Osteoblast (primary cell): ENCODE measurements at regions not wholly inside any gene's neighbourhood (a gene's known extent, or its start where the extent isn't known, plus 50 kb on each side); places are given as distances from the start of the nearest gene placed in this dataset.
"Not testable (repeated sequence)": the region's sequence is repeated elsewhere in the genome, so short reads cannot be mapped to it uniquely, and the experiment has no call there.

Experiments used
- DNase-seq: peaks from one replicate; pipeline ENCODE4 v3.0.0; 2011; ENCODE audit warnings: low spot score, mixed read lengths; ENCODE audit not compliant: insufficient read length; ENCODE audit errors: missing footprints
- H2AFZ ChIP-seq: 2 replicates; pipeline ENCODE4 v1.6.0; 2011; ENCODE audit warnings: mild to moderate bottlenecking, low read length
- H3K27ac ChIP-seq: 2 replicates; pipeline ENCODE4 v1.5.1; 2011; ENCODE audit warnings: mild to moderate bottlenecking, low read depth, low read length, moderate library complexity
- H3K27me3 ChIP-seq: 2 replicates; pipeline ENCODE4 v1.6.0; 2012; ENCODE audit warnings: mild to moderate bottlenecking, control low read depth, inconsistent platforms, low read length, moderate library complexity; ENCODE audit not compliant: insufficient read depth
- H3K36me3 ChIP-seq: 2 replicates; pipeline ENCODE4 v1.5.1; 2011; ENCODE audit warnings: mild to moderate bottlenecking, low read length, control low read depth, moderate library complexity; ENCODE audit not compliant: insufficient read depth
- H3K4me1 ChIP-seq: 2 replicates; pipeline ENCODE4 v1.5.1; 2011; ENCODE audit warnings: mild to moderate bottlenecking, low read length, control low read depth, moderate library complexity; ENCODE audit not compliant: insufficient read depth
- H3K4me2 ChIP-seq: 2 replicates; pipeline ENCODE4 v1.6.0; 2011; ENCODE audit warnings: mild to moderate bottlenecking, low read length; ENCODE audit not compliant: insufficient read depth
- H3K4me3 ChIP-seq: fragments of 200-600 bp; sonication (generic); 3 replicates; pipeline ENCODE4 v1.5.1; 2012; ENCODE audit warnings: mild to moderate bottlenecking, low read length, inconsistent platforms; ENCODE audit not compliant: insufficient read depth
- H3K79me2 ChIP-seq: 2 replicates; pipeline ENCODE4 v1.6.0; 2012; ENCODE audit warnings: mild to moderate bottlenecking, low read length, control low read depth, inconsistent platforms; ENCODE audit not compliant: insufficient read depth
- H3K9me3 ChIP-seq: 2 replicates; pipeline ENCODE4 v1.5.1; 2011; ENCODE audit warnings: low read depth, low read length, control low read depth
- H4K20me1 ChIP-seq: 2 replicates; pipeline ENCODE4 v1.6.0; 2012; ENCODE audit warnings: mild to moderate bottlenecking, low read length, control low read depth; ENCODE audit not compliant: insufficient read depth
- CTCF ChIP-seq: IDR thresholded peaks from 2 replicates; pipeline ENCODE4 v1.5.1; 2011; ENCODE audit warnings: mild to moderate bottlenecking, low read depth, low read length, moderate library complexity; ENCODE audit errors: extremely low read depth

- no peaks in the 10 kb centered on the region for H3K4me1 ChIP-seq
- no peaks in the 10 kb centered on the region for H4K20me1 ChIP-seq
- H3K27me3 ChIP-seq: no peaks in the 10 kb centered on the region
- DNase-seq: no peak
- no peaks in the 10 kb centered on the region for H3K36me3 ChIP-seq
- H3K9me3 ChIP-seq: no peaks in the 10 kb centered on the region
- no peak for TF ChIP-seq CTCF
- H3K4me3 ChIP-seq: no peak overlapping the region
- no peak overlapping the region for H2AFZ ChIP-seq
- H3K4me2 ChIP-seq: no peak overlapping the region
- H3K79me2 ChIP-seq: no peaks in the 10 kb centered on the region
- no peak overlapping the region for H3K27ac ChIP-seq
These were observed 174.6 kb downstream of the FAM174A start for GRCh38 chr5:100709771-100710170.

GRCh38 chr5:100714780-100715179 lies 179.6 kb downstream of the FAM174A start:
- not testable (repeated sequence) for H3K27me3 ChIP-seq, H3K4me2 ChIP-seq, H3K27ac ChIP-seq, DNase-seq, H3K9me3 ChIP-seq, H3K79me2 ChIP-seq, H3K4me3 ChIP-seq, H4K20me1 ChIP-seq, H3K4me1 ChIP-seq, H3K36me3 ChIP-seq, H2AFZ ChIP-seq

GRCh38 chr5:100722657-100723056 lies 180.4 kb downstream of the ST8SIA4 start:
- H3K4me2 ChIP-seq: no peak overlapping the region
- no peaks in the 10 kb centered on the region for H3K36me3 ChIP-seq
- H3K27me3 ChIP-seq: no peaks in the 10 kb centered on the region
- DNase-seq: no peak
- H3K27ac ChIP-seq: no peak overlapping the region
- H2AFZ ChIP-seq: no peak overlapping the region
- H3K4me3 ChIP-seq: no peak overlapping the region
- no peaks in the 10 kb centered on the region for H3K4me1 ChIP-seq
- H4K20me1 ChIP-seq: no peaks in the 10 kb centered on the region
- H3K79me2 ChIP-seq: no peaks in the 10 kb centered on the region
- no peaks in the 10 kb centered on the region for H3K9me3 ChIP-seq
- no peak for TF ChIP-seq CTCF

- H3K79me2 ChIP-seq: no peaks in the 10 kb centered on the region
- H3K4me3 ChIP-seq: no peak overlapping the region
- H3K4me2 ChIP-seq: no peak overlapping the region
- no peak for TF ChIP-seq CTCF
- no peaks in the 10 kb centered on the region for H3K9me3 ChIP-seq
- no peak overlapping the region for H3K27ac ChIP-seq
- H3K27me3 ChIP-seq: no peaks in the 10 kb centered on the region
- no peaks in the 10 kb centered on the region for H3K4me1 ChIP-seq
- no peaks in the 10 kb centered on the region for H3K36me3 ChIP-seq
- no peak for DNase-seq
- no peak overlapping the region for H2AFZ ChIP-seq
- H4K20me1 ChIP-seq: no peaks in the 10 kb centered on the region
These were observed 179.9 kb downstream of the ST8SIA4 start for GRCh38 chr5:100723229-100723628.

- Histone ChIP-seq H3K27ac (no peak overlapping the region), H2AFZ (no peak overlapping the region), H4K20me1 (no peaks in the 10 kb centered on the region), H3K4me2 (no peak overlapping the region), H3K36me3 (no peaks in the 10 kb centered on the region), H3K9me3 (no peaks in the 10 kb centered on the region), H3K27me3 (no peaks in the 10 kb centered on the region), H3K4me3 (no peak overlapping the region), H3K79me2 (no peaks in the 10 kb centered on the region), H3K4me1 (no peaks in the 10 kb centered on the region)
- no peak for DNase-seq
- no peak for TF ChIP-seq CTCF
These were observed 177.0 kb downstream of the ST8SIA4 start for GRCh38 chr5:100726116-100726515.
